ENCODE measurements at regions not wholly inside any gene's neighbourhood (a gene's known extent, or its start where the extent isn't known, plus 50 kb on each side); places are given as distances from the start of the nearest gene placed in this dataset.

DNA sequence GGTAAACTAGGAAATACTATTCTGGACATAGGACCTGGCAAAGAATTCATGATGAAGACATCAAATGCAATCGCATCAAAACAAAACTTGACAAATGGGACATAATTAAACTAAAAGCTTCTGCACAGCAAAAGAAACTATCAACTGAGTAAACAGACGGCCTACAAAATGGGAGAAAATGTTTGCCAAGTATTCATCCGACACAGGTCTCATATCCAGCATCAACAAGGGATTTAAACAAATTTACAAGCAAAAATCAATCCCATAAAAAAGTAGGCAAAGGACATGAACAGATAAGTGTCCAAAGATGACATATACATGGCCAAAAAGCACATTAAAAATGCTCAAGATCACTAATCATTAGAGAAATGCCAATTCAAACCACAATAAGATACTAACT is 1088.9 kb downstream of the NAALADL2 start:
- TF ChIP-seq EZH2phosphoT487 (IDR thresholded peaks at IDR 0.05; ENCODE audit: insufficient read depth, low read depth) = no peak
- TF ChIP-seq EZH2 (IDR thresholded peaks at IDR 0.05; ENCODE audit: insufficient read depth, poor library complexity, severe bottlenecking) = no peak
